ENCODE measurements at regions not wholly inside any gene's neighbourhood (a gene's known extent, or its start where the extent isn't known, plus 50 kb on each side); places are given as distances from the start of the nearest gene placed in this dataset.

DNA sequence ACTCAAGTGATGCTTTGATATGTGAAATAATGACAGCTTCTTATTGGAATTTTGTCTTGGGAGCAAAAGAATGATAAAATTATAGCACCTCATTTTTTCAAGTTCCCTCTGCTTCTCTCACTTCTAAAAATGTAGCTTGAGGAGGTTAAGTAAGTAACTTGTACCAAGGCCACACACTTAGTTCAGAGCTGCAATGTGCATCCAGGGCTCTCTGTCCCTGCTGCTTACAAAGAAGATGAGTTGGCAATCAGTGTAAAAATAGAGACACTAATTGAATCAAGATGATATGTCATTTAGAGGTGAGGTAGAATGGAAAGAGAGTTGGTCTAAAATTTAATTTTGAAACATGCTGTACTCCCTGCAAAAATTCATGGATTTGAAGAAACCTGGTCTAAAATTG is 312.0 kb upstream of the TNP1 start:
- DNase-seq: no peak
- intact Hi-C loops (cut with DNase I; ENCODE audit: low total_unique reads): no loop called here
- TF ChIP-seq, protein P1, sequence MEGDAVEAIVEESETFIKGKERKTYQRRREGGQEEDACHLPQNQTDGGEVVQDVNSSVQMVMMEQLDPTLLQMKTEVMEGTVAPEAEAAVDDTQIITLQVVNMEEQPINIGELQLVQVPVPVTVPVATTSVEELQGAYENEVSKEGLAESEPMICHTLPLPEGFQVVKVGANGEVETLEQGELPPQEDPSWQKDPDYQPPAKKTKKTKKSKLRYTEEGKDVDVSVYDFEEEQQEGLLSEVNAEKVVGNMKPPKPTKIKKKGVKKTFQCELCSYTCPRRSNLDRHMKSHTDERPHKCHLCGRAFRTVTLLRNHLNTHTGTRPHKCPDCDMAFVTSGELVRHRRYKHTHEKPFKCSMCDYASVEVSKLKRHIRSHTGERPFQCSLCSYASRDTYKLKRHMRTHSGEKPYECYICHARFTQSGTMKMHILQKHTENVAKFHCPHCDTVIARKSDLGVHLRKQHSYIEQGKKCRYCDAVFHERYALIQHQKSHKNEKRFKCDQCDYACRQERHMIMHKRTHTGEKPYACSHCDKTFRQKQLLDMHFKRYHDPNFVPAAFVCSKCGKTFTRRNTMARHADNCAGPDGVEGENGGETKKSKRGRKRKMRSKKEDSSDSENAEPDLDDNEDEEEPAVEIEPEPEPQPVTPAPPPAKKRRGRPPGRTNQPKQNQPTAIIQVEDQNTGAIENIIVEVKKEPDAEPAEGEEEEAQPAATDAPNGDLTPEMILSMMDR (IDR thresholded peaks at IDR 0.05): no peak
- TF ChIP-seq POLR2A (IDR thresholded peaks at IDR 0.05): no peak
- Histone ChIP-seq H3K4me3 (no peak overlapping the region), H3K9me3 (no peaks in the 10 kb centered on the region), H3K27me3 (no peaks in the 10 kb centered on the region), H3K36me3 (ENCODE audit: low read depth, missing control alignments) (no peaks in the 10 kb centered on the region), H3K4me1 (no peaks in the 10 kb centered on the region), H3K27ac (no peak overlapping the region)

DNA sequence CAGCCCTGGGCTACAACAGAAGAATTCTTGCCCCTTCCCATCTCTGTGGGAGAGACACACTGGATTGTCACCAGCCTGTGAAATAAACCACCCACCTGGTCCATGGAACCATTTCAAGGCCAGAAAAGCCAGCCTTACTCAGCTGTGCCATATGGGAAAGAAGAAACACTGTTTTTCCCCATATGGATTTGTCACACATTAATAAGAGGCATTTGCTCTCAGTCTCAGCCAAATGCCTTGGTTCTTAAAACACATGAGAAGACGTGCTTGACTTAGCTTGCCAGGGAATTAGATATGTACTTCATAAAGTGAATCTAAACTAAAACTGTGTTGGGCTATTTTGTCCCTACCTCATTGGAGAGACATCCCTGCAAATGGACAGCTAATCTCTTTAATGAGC is 308.6 kb upstream of the TNP1 start:
- Histone ChIP-seq H3K27ac (no peak overlapping the region), H3K4me1 (no peaks in the 10 kb centered on the region), H3K4me3 (no peak overlapping the region), H3K27me3 (no peaks in the 10 kb centered on the region), H3K9me3 (no peaks in the 10 kb centered on the region), H3K36me3 (ENCODE audit: low read depth, missing control alignments) (no peaks in the 10 kb centered on the region)
- intact Hi-C loops (cut with DNase I; ENCODE audit: low total_unique reads): no loop called here
- WGBS, 2 donors: 74 to 78% methylated on average over 1 of the region's 1 CpG
- no peak for DNase-seq
- TF ChIP-seq, protein P1 (IDR thresholded peaks at IDR 0.05): no peak
- TF ChIP-seq POLR2A (IDR thresholded peaks at IDR 0.05): no peak

DNA sequence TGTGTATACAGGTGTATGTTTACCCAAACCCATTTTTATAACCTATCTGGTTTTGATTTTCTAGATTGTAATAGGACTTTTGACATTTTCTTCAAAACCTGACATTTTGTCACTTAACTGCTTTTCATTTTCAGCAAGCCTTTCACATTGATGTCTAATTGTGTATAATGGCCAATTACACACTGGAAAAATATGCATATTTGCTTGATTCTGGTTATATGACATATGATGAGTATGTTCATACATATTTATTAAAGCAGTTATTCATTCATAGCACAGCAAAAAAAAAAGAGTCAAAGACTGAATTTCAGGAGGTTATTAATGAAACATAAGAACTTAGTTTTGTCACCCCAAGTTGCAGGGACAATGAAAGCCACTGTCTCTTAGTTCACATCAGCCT is 307.7 kb upstream of the TNP1 start:
- TF ChIP-seq, protein P1 (IDR thresholded peaks at IDR 0.05): no peak
- no peak for TF ChIP-seq POLR2A (IDR thresholded peaks at IDR 0.05)
- H3K27ac ChIP-seq: no peak overlapping the region
- no peaks in the 10 kb centered on the region for H3K9me3 ChIP-seq
- no peaks in the 10 kb centered on the region for H3K4me1 ChIP-seq
- no peak overlapping the region for H3K4me3 ChIP-seq
- no peaks in the 10 kb centered on the region for H3K27me3 ChIP-seq
- DNase-seq: no peak
- H3K36me3 ChIP-seq (ENCODE audit: low read depth, missing control alignments): no peaks in the 10 kb centered on the region
- intact Hi-C loops (cut with DNase I; ENCODE audit: low total_unique reads): no loop called here

DNA sequence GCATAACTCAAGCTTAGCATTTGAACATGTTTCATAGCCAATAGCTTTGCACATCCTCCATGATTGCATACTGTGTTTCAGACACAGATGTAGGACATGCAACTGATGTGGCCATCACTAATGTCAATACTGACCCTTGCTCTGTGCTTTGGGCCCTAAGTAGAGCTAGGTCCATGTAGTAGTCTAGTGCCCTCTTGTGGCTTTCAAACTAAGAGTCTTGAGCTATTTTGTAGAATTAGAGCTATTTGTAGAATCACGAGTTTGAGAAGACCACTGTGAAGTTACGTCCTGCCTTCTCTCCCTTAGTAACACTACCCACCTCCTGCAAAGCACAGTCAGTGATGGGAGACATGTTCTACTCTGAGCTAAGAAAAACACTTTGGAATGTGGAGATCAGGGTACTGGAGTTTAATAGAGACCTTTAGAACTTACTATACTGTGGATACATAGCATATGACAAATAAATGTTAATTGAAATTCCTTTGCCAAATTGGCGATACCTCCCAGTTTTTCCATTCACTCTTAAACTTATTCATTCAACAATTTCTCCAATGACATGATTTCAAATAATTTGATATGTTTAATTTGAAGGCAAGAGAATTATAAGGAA is 306.5 kb upstream of the TNP1 start:
- Histone ChIP-seq H3K9me3 (no peaks in the 10 kb centered on the region), H3K4me3 (no peak overlapping the region), H3K27me3 (no peaks in the 10 kb centered on the region), H3K4me1 (no peaks in the 10 kb centered on the region), H3K36me3 (ENCODE audit: low read depth, missing control alignments) (no peaks in the 10 kb centered on the region), H3K27ac (no peak overlapping the region)
- TF ChIP-seq POLR2A (IDR thresholded peaks at IDR 0.05): no peak
- TF ChIP-seq, protein P1 (IDR thresholded peaks at IDR 0.05): peak; percentile 12 to 49 (median 46)
- intact Hi-C loops (cut with DNase I; ENCODE audit: low total_unique reads): no loop called here
- DNase-seq: peak; percentile 22
- 59 to 79% methylated on average over 3 of the region's 3 CpGs for WGBS, 2 donors

DNA sequence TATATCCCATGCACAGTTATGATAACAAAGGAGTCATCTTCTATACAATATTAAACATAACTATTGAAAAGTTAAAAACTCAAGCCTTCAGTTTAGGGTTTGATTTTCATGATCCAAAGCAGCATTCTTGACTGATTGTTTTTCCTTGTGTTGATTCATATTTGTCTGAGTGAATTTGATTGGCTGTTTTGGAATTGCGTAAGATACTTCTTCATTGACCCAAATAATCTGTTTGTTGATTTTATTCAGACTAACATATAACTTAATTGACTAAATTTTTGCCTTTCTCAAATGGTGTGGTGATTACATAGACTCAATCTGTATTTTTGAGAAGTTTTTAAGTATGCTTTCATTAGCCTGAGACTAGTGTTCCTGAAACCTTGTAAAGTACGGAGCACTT is 305.7 kb upstream of the TNP1 start:
- Histone ChIP-seq H3K36me3 (ENCODE audit: low read depth, missing control alignments) (no peaks in the 10 kb centered on the region), H3K27ac (no peak overlapping the region), H3K9me3 (no peaks in the 10 kb centered on the region), H3K27me3 (no peaks in the 10 kb centered on the region), H3K4me1 (no peaks in the 10 kb centered on the region), H3K4me3 (no peak overlapping the region)
- no peak for DNase-seq
- no peak for TF ChIP-seq POLR2A (IDR thresholded peaks at IDR 0.05)
- 92 to 93% methylated on average over 2 of the region's 2 CpGs for WGBS, 2 donors
- intact Hi-C loops (cut with DNase I; ENCODE audit: low total_unique reads): no loop called here

All from testis (tissue), 2 donors.